IPS-20b (cell line): ENCODE measurements at regions not wholly inside any gene's neighbourhood (a gene's known extent, or its start where the extent isn't known, plus 50 kb on each side); places are given as distances from the start of the nearest gene placed in this dataset.

ENCODE experiments used
- H3K27ac ChIP-seq: one replicate; pipeline ENCODE4 v1.5.1; 2013; ENCODE audit warnings: low read length
- H3K27me3 ChIP-seq: 2 replicates; pipeline ENCODE4 v1.6.1; 2013; ENCODE audit warnings: mild to moderate bottlenecking, low read length, inconsistent platforms; ENCODE audit not compliant: insufficient read depth
- H3K36me3 ChIP-seq: 2 replicates; pipeline ENCODE4 v1.6.1; 2013; ENCODE audit warnings: low read depth, mild to moderate bottlenecking, inconsistent platforms, low read length, moderate library complexity; ENCODE audit not compliant: insufficient read depth
- H3K4me1 ChIP-seq: 2 replicates; pipeline ENCODE4 v1.6.1; 2013; ENCODE audit warnings: mild to moderate bottlenecking, control low read depth, inconsistent platforms, low read length, moderate library complexity; ENCODE audit not compliant: insufficient read depth
- H3K4me3 ChIP-seq: 2 replicates; pipeline ENCODE4 v1.5.1; 2013; ENCODE audit warnings: mild to moderate bottlenecking, low read length, inconsistent platforms
- H3K9ac ChIP-seq: 2 replicates; pipeline ENCODE4 v1.6.1; 2013; ENCODE audit warnings: low read depth, mild to moderate bottlenecking, inconsistent platforms, low read length, moderate library complexity
- H3K9me3 ChIP-seq: 2 replicates; pipeline ENCODE4 v1.6.1; 2013; ENCODE audit warnings: mild to moderate bottlenecking, low read depth, low read length, inconsistent platforms; ENCODE audit not compliant: insufficient read depth

GRCh38 chr14:71507681-71508080, 424.5 kb upstream of the RGS6 start:
- Histone ChIP-seq H3K9ac (no peak overlapping the region), H3K9me3 (no peaks in the 10 kb centered on the region), H3K4me3 (no peak overlapping the region), H3K27me3 (no peaks in the 10 kb centered on the region), H3K27ac (no peak overlapping the region), H3K4me1 (peaks cover 12% of the 10 kb centered on the region; the same call in 1 of the 2 replicates), H3K36me3 (peaks cover under 1% of the 10 kb centered on the region; the same call in 1 of the 2 replicates)

GRCh38 chr14:71508901-71509300, 423.3 kb upstream of the RGS6 start:
- no peaks in the 10 kb centered on the region for H3K27me3 ChIP-seq
- no peak overlapping the region for H3K27ac ChIP-seq
- H3K9ac ChIP-seq = no peak overlapping the region

GRCh38 chr14:71511152-71511551, 421.1 kb upstream of the RGS6 start:
- Histone ChIP-seq H3K4me3 (no peak overlapping the region), H3K9me3 (no peaks in the 10 kb centered on the region), H3K9ac (no peak overlapping the region), H3K27ac (no peak overlapping the region), H3K4me1 (peaks cover 6% of the 10 kb centered on the region; the same call in 1 of the 2 replicates), H3K27me3 (no peaks in the 10 kb centered on the region), H3K36me3 (peaks cover 17% of the 10 kb centered on the region)

More at GRCh38 chr14:71508901-71509300, 423.3 kb upstream of the RGS6 start:
- Histone ChIP-seq H3K36me3 (peaks cover 6% of the 10 kb centered on the region), H3K4me3 (no peak overlapping the region), H3K9me3 (no peaks in the 10 kb centered on the region), H3K4me1 (peaks cover 12% of the 10 kb centered on the region; the same call in 1 of the 2 replicates)

- Histone ChIP-seq H3K9ac (no peak overlapping the region), H3K4me1 (peaks cover 6% of the 10 kb centered on the region; the same call in 1 of the 2 replicates), H3K36me3 (peaks cover 17% of the 10 kb centered on the region), H3K9me3 (no peaks in the 10 kb centered on the region), H3K27ac (no peak overlapping the region), H3K27me3 (no peaks in the 10 kb centered on the region), H3K4me3 (no peak overlapping the region)
Measured at GRCh38 chr14:71514941-71515919, 417.0 kb upstream of the RGS6 start.

GRCh38 chr14:71521238-71522135, 410.7 kb upstream of the RGS6 start:
- no peaks in the 10 kb centered on the region for H3K27me3 ChIP-seq
- no peaks in the 10 kb centered on the region for H3K36me3 ChIP-seq

GRCh38 chr14:71523630-71524319, 408.5 kb upstream of the RGS6 start:
- H3K27me3 ChIP-seq = no peaks in the 10 kb centered on the region
- no peaks in the 10 kb centered on the region for H3K9me3 ChIP-seq
- H3K27ac ChIP-seq = no peak overlapping the region
- no peaks in the 10 kb centered on the region for H3K36me3 ChIP-seq
- H3K4me1 ChIP-seq = no peaks in the 10 kb centered on the region
- no peak overlapping the region for H3K4me3 ChIP-seq
- no peak overlapping the region for H3K9ac ChIP-seq

More at GRCh38 chr14:71521238-71522135, 410.7 kb upstream of the RGS6 start:
- Histone ChIP-seq H3K9me3 (no peaks in the 10 kb centered on the region), H3K9ac (no peak overlapping the region), H3K27ac (no peak overlapping the region), H3K4me1 (no peaks in the 10 kb centered on the region), H3K4me3 (no peak overlapping the region)

GRCh38 chr14:71524320-71524982, 407.8 kb upstream of the RGS6 start:
- no peaks in the 10 kb centered on the region for H3K27me3 ChIP-seq
- H3K4me3 ChIP-seq = no peak overlapping the region
- no peaks in the 10 kb centered on the region for H3K9me3 ChIP-seq
- H3K27ac ChIP-seq = no peak overlapping the region
- no peak overlapping the region for H3K9ac ChIP-seq
- no peaks in the 10 kb centered on the region for H3K36me3 ChIP-seq
- no peaks in the 10 kb centered on the region for H3K4me1 ChIP-seq

GRCh38 chr14:71525663-71526221, 406.5 kb upstream of the RGS6 start:
- no peak overlapping the region for H3K27ac ChIP-seq
- no peaks in the 10 kb centered on the region for H3K9me3 ChIP-seq
- no peak overlapping the region for H3K9ac ChIP-seq
- H3K27me3 ChIP-seq = no peaks in the 10 kb centered on the region
- H3K36me3 ChIP-seq = 0 out of 2 replicates have a peak, but pooled peaks cover 5% of the 10 kb centered on the region
- no peaks in the 10 kb centered on the region for H3K4me1 ChIP-seq
- no peak overlapping the region for H3K4me3 ChIP-seq

- no peaks in the 10 kb centered on the region for H3K27me3 ChIP-seq
- H3K4me1 ChIP-seq = no peaks in the 10 kb centered on the region
- no peak overlapping the region for H3K9ac ChIP-seq
- no peak overlapping the region for H3K4me3 ChIP-seq
- H3K36me3 ChIP-seq = peaks cover 5% of the 10 kb centered on the region; the same call in 1 of the 2 replicates
- no peak overlapping the region for H3K27ac ChIP-seq
- H3K9me3 ChIP-seq = no peaks in the 10 kb centered on the region
Measured at GRCh38 chr14:71526388-71526787, 405.8 kb upstream of the RGS6 start.

- Histone ChIP-seq H3K9ac (no peak overlapping the region), H3K27me3 (no peaks in the 10 kb centered on the region), H3K4me1 (peaks cover 3% of the 10 kb centered on the region; the same call in 1 of the 2 replicates), H3K36me3 (peaks cover 5% of the 10 kb centered on the region; the same call in 1 of the 2 replicates), H3K4me3 (no peak overlapping the region), H3K9me3 (no peaks in the 10 kb centered on the region), H3K27ac (no peak overlapping the region)
Measured at GRCh38 chr14:71527838-71528237, 404.4 kb upstream of the RGS6 start.
